Neural cell (in vitro differentiated cells): ENCODE measurements at regions not wholly inside any gene's neighbourhood (a gene's known extent, or its start where the extent isn't known, plus 50 kb on each side); places are given as distances from the start of the nearest gene placed in this dataset.

ENCODE experiments used
- CTCF ChIP-seq: fragments of 450-650 bp; IDR thresholded peaks from 2 replicates; pipeline ENCODE4 v1.5.1; 2014; ENCODE audit warnings: antibody characterized with exemption, mild to moderate bottlenecking, moderate library complexity; ENCODE audit not compliant: poor library complexity, severe bottlenecking
- EP300 ChIP-seq: fragments of 450-650 bp; conservative IDR thresholded peaks from 2 replicates; pipeline ENCODE4 v1.6.1; 2014; ENCODE audit warnings: antibody characterized with exemption, mild to moderate bottlenecking, moderate library complexity; ENCODE audit not compliant: poor library complexity, severe bottlenecking
- EZH2 ChIP-seq: fragments of 200-600, 300-800 bp; shearing (Covaris generic), sonication (generic); IDR thresholded peaks from 2 replicates; pipeline ENCODE4 v1.6.1; 2014; ENCODE audit warnings: antibody characterized with exemption, low read length, borderline replicate concordance, mild to moderate bottlenecking; ENCODE audit not compliant: insufficient read depth, poor library complexity, severe bottlenecking
- POLR2AphosphoS5 ChIP-seq: IDR thresholded peaks from 2 replicates; pipeline ENCODE4 v1.6.1; 2012
- RAD21 ChIP-seq: fragments of 450-650 bp; conservative IDR thresholded peaks from 2 replicates; pipeline ENCODE4 v1.6.1; 2014; ENCODE audit warnings: antibody characterized with exemption, mild to moderate bottlenecking, moderate library complexity
- REST ChIP-seq: IDR thresholded peaks from 2 replicates; pipeline ENCODE4 v1.6.1; 2012; ENCODE audit warnings: borderline replicate concordance
- SMC3 ChIP-seq: fragments of 450-650 bp; conservative IDR thresholded peaks from 2 replicates; pipeline ENCODE4 v1.6.1; 2014; ENCODE audit warnings: antibody characterized with exemption, mild to moderate bottlenecking, moderate library complexity; ENCODE audit not compliant: poor library complexity

- TF ChIP-seq EP300 = no peak
- TF ChIP-seq CTCF = no peak
- TF ChIP-seq REST = no peak
- TF ChIP-seq EZH2 = no peak
- TF ChIP-seq SMC3 = no peak
- TF ChIP-seq POLR2AphosphoS5 = no peak
- TF ChIP-seq RAD21 = no peak
Measured at GRCh38 chr7:89605362-89605761, 548.9 kb upstream of the STEAP1 start.
